Thoracic aorta (tissue), 2 donors: ENCODE measurements at regions not wholly inside any gene's neighbourhood (a gene's known extent, or its start where the extent isn't known, plus 50 kb on each side); places are given as distances from the start of the nearest gene placed in this dataset.

Experiments used
- ATAC-seq: fragments of 150-250 bp; one replicate; pipeline ENCODE4 v1.8.0; 2017; ENCODE audit warnings: low read depth; ENCODE audit not compliant: insufficient number of reproducible peaks, low FRiP score
- DNase-seq: peaks from one replicate; pipeline ENCODE4 v3.0.0-alpha.2; 2020; ENCODE audit warnings: low spot score
- H3K27ac ChIP-seq, 2 donors: fragments of 200-600 bp; sonication (generic); 1 replicate in 1 of 2; 2 replicates in 1 of 2; pipeline ENCODE4 v1.5.1; 2016; ENCODE audit warnings: mild to moderate bottlenecking in 2 of 2, moderate library complexity in 2 of 2
- H3K27me3 ChIP-seq: fragments of 200-600 bp; sonication (generic); replicated peaks from 2 replicates; pipeline ENCODE4 v1.6.0; 2016; ENCODE audit warnings: mild to moderate bottlenecking; ENCODE audit not compliant: insufficient read depth
- H3K36me3 ChIP-seq: fragments of 200-600 bp; sonication (generic); one replicate; pipeline ENCODE4 v1.5.1; 2016
- H3K4me1 ChIP-seq, 2 donors: fragments of 200-600 bp; sonication (generic); 1 replicate in 1 of 2; 2 replicates in 1 of 2; pipeline versions ENCODE4 v1.5.1 to v1.6.0; 2016; ENCODE audit warnings: low read depth in 2 of 2, mild to moderate bottlenecking in 1 of 2; ENCODE audit not compliant: control insufficient read depth in 1 of 2
- H3K4me3 ChIP-seq: fragments of 200-600 bp; sonication (generic); 2 replicates; pipeline ENCODE4 v1.5.1; 2016; ENCODE audit warnings: mild to moderate bottlenecking
- H3K9me3 ChIP-seq: fragments of 200-600 bp; sonication (generic); 2 replicates; pipeline ENCODE4 v1.5.1; 2016
- TF ChIP-seq, protein P1 (sequence below): fragments of 200-600 bp; sonication (generic); IDR thresholded peaks from one replicate; pipeline ENCODE4 v1.5.1; 2019; ENCODE audit warnings: antibody characterized with exemption

DNA sequence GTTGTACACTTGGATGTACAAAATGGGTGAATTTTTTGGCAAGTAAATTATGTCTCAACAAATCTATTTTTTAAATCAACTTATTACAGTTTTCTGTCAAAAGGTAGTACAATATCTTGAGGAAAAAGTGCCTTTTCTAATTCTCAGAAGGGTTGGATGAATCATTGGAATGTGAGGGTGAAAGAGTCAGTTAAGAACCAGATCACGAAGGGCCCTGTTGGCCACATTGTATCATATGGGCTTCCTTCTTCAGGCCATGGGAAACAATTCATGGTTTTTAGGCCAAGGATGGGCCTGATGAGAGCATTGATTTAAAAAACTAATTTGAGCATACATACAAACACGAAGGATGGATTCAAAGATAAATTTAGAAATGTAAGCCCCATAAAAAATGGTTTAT lies 503.7 kb downstream of the TNS3 start:
- no peaks in the 10 kb centered on the region for H3K9me3 ChIP-seq
- H3K27ac ChIP-seq: no peak overlapping the region
- peaks cover 0 to 11% of the 10 kb centered on the region in 2 donors for H3K4me1 ChIP-seq
- no peaks in the 10 kb centered on the region for H3K27me3 ChIP-seq
- H3K4me3 ChIP-seq: no peak overlapping the region
- no peak for ATAC-seq
- H3K36me3 ChIP-seq: no peaks in the 10 kb centered on the region
- DNase-seq: no peak
- TF ChIP-seq, protein P1, sequence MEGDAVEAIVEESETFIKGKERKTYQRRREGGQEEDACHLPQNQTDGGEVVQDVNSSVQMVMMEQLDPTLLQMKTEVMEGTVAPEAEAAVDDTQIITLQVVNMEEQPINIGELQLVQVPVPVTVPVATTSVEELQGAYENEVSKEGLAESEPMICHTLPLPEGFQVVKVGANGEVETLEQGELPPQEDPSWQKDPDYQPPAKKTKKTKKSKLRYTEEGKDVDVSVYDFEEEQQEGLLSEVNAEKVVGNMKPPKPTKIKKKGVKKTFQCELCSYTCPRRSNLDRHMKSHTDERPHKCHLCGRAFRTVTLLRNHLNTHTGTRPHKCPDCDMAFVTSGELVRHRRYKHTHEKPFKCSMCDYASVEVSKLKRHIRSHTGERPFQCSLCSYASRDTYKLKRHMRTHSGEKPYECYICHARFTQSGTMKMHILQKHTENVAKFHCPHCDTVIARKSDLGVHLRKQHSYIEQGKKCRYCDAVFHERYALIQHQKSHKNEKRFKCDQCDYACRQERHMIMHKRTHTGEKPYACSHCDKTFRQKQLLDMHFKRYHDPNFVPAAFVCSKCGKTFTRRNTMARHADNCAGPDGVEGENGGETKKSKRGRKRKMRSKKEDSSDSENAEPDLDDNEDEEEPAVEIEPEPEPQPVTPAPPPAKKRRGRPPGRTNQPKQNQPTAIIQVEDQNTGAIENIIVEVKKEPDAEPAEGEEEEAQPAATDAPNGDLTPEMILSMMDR: no peak

DNA sequence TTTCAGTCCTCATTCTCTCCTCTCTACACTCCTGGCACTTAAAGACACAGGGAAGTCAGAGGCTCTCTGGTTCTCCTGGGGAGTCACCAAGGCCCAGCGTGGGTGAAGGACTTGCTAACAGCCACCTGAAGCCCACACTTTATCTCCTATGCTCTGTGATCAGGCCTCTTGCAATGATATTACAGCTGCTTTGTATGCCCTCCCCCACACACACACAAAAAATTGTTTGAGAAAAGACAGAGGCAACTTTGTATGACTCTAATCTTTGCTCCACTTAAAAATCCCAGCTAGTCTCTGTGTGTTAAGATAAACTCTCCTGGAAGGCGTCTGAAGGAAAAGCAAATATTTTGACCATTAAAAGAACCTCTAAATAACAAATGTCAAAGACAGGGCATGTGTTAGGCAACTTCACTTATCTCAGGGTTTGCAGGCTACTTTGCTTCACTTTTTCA lies 507.2 kb downstream of the TNS3 start:
- no peaks in the 10 kb centered on the region for H3K27me3 ChIP-seq
- H3K4me1 ChIP-seq: peaks cover 0 to 11% of the 10 kb centered on the region in 2 donors
- H3K4me3 ChIP-seq: no peak overlapping the region
- H3K36me3 ChIP-seq: no peaks in the 10 kb centered on the region
- ATAC-seq: no peak
- no peak for DNase-seq
- no peak overlapping the region for H3K27ac ChIP-seq
- no peaks in the 10 kb centered on the region for H3K9me3 ChIP-seq
- TF ChIP-seq, protein P1: no peak

DNA sequence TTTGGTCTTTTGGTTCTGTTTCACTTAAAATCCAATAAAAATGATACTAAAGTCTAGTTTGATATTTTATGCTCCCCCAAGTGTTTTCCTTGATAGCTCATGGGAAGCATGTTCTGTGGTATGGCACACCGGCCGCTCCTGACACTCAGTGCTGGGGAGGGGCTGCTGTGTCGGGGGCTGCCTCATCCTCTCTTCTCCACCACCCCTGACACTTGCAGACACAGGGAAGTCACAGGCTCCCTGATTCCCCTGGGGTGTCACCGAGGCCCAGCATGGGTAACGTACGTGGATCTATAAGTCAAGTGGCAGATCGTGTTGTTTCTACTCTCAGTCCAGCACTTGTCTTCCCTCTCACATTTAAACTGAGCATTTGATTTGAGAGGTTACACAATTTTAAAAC lies 508.6 kb downstream of the TNS3 start:
- TF ChIP-seq, protein P1: no peak
- peaks cover 0 to 11% of the 10 kb centered on the region in 2 donors for H3K4me1 ChIP-seq
- H3K36me3 ChIP-seq: no peaks in the 10 kb centered on the region
- no peaks in the 10 kb centered on the region for H3K27me3 ChIP-seq
- no peaks in the 10 kb centered on the region for H3K9me3 ChIP-seq
- ATAC-seq (no peak), DNase-seq (no peak)
- H3K27ac ChIP-seq: no peak overlapping the region
- no peak overlapping the region for H3K4me3 ChIP-seq

DNA sequence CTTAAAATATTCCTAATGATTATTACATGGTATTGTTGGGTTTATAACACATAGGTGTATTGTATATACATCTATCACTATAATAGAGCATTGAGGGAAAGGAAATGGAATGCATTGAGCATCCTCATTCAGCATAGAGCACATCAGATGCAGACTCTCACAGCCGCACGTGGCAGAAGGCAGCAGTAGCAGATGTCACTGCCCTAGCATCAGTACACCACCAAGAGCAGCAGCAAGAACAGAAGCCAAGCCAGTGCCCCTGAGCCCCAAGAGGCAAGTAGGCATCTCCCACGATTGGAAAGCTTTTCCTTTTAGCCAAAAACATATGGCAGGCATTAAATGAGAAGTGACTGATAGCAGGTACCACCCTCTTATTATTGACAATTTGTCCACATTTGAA lies 510.0 kb downstream of the TNS3 start:
- H3K4me3 ChIP-seq: no peak overlapping the region
- H3K4me1 ChIP-seq: peaks cover 0 to 11% of the 10 kb centered on the region in 2 donors
- DNase-seq (no peak), ATAC-seq (no peak)
- no peaks in the 10 kb centered on the region for H3K27me3 ChIP-seq
- H3K36me3 ChIP-seq: no peaks in the 10 kb centered on the region
- H3K9me3 ChIP-seq: no peaks in the 10 kb centered on the region
- no peak overlapping the region for H3K27ac ChIP-seq
- TF ChIP-seq, protein P1: no peak

DNA sequence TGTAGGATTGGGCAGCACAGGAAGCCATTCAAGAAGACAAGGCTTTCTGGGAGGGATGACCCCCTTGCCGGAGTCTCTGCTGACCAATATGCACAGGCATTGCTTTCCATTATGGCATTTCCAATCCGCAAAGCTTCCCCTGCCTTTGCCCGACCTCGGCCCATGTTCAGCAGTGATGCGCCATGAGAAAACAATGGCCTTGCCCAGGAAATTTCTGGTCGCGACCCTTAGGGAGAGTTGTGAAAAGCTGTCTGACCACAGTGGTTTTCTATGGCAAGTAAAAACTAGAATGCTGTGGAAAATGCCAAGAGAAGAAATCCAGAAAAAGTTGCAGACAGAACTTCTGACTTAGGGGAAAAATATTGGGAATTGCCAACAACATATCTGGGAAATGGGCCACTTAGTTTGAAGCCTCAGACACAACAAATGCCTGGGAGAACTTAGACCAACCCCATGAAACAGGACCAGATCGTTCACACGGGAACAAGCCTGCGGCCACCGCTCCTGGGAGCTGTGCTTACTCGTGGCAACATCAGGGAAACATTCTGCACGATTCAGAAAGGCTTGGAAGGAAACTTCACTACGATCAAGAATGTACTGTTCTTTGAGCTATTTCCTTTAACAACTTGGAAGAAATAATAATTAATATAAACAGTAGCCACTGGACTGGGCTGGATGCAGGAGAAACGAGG lies 512.4 kb downstream of the TNS3 start:
- Histone ChIP-seq H3K36me3 (no peaks in the 10 kb centered on the region), H3K9me3 (no peaks in the 10 kb centered on the region), H3K27ac (peak overlapping the region in 1 of 2 donors; percentile 23), H3K4me1 (peaks cover 0 to 3% of the 10 kb centered on the region in 2 donors), H3K27me3 (no peaks in the 10 kb centered on the region), H3K4me3 (no peak overlapping the region)
- ATAC-seq (peak; percentile 16), DNase-seq (no peak)
- TF ChIP-seq, protein P1: no peak
